ENCODE measurements at regions not wholly inside any gene's neighbourhood (a gene's known extent, or its start where the extent isn't known, plus 50 kb on each side); places are given as distances from the start of the nearest gene placed in this dataset.

DNA sequence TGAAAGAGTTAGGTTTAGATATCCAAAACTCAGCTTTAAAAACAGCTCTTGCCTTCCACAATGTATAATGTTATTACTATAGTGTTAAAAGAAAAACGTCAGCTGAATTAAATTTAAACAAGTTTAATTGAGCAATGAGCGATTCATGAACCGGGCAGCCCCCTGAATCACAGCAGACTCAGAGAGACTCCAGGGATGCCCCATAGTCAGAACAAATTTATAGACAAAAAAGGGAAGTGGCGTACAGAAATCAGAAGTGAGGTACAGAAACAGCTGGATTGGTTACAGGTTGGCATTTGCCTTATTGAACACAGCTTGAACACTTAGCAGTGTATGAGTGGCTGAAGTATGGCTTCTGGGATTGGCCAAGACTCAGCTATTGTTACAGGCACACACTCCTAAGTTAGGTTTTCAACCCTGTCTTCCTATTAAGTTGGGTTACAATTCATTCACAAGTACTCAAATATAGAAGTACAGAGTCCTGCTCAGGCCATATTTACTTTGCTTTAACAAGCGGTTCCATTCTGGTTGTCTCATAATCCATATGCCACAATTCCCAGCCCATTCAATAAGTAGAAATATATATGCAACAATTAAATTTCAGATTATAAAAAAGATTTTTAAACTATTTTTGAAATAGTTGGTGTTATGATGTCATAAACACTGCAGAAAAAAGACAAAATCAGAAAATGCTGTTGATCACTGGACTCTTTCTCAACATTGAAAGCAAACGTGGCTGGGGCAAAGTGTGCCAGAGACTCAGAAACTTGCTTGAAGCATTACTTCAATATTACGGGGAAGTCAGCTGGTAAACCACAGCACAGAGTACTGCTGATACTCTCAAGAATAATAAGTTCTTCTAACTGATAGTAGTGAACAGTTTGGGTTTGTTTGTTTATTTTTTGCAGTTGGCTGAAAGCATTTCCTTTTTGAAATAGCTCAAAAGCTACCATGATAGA is 459.7 kb downstream of the RAB28 start:
- TF ChIP-seq JUND (IDR thresholded peaks at IDR 0.05): no peak
- TF ChIP-seq EZH2 (IDR thresholded peaks at IDR 0.05): no peak
- TF ChIP-seq, protein P1, sequence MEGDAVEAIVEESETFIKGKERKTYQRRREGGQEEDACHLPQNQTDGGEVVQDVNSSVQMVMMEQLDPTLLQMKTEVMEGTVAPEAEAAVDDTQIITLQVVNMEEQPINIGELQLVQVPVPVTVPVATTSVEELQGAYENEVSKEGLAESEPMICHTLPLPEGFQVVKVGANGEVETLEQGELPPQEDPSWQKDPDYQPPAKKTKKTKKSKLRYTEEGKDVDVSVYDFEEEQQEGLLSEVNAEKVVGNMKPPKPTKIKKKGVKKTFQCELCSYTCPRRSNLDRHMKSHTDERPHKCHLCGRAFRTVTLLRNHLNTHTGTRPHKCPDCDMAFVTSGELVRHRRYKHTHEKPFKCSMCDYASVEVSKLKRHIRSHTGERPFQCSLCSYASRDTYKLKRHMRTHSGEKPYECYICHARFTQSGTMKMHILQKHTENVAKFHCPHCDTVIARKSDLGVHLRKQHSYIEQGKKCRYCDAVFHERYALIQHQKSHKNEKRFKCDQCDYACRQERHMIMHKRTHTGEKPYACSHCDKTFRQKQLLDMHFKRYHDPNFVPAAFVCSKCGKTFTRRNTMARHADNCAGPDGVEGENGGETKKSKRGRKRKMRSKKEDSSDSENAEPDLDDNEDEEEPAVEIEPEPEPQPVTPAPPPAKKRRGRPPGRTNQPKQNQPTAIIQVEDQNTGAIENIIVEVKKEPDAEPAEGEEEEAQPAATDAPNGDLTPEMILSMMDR (IDR thresholded peaks at IDR 0.05 in 2 of 3, conservative IDR thresholded peaks at IDR 0.05 in 1 of 3; ENCODE audit: borderline replicate concordance in 1 of 3, insufficient read depth in 1 of 3, low read depth in 2 of 3, low read length in 2 of 3): no peak
- no peak for TF ChIP-seq POLR2AphosphoS5 (IDR thresholded peaks at IDR 0.05; ENCODE audit: low read depth, low read length)
- TF ChIP-seq, protein P2, sequence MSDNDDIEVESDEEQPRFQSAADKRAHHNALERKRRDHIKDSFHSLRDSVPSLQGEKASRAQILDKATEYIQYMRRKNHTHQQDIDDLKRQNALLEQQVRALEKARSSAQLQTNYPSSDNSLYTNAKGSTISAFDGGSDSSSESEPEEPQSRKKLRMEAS (IDR thresholded peaks at IDR 0.05): no peak
- no peak for TF ChIP-seq EZH2phosphoT487 (IDR thresholded peaks at IDR 0.05; ENCODE audit: borderline replicate concordance)
- no peak for TF ChIP-seq POLR2A (IDR thresholded peaks at IDR 0.05; ENCODE audit: borderline replicate concordance, extremely low read depth, insufficient read depth, insufficient read length)
- TF ChIP-seq CBX3 (IDR thresholded peaks at IDR 0.05; ENCODE audit: low read depth): no peak
- TF ChIP-seq, protein P3, sequence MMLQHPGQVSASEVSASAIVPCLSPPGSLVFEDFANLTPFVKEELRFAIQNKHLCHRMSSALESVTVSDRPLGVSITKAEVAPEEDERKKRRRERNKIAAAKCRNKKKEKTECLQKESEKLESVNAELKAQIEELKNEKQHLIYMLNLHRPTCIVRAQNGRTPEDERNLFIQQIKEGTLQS (IDR thresholded peaks at IDR 0.05): no peak
- no peak for TF ChIP-seq CEBPB (IDR thresholded peaks at IDR 0.05; ENCODE audit: low read depth)
- TF ChIP-seq ZFX (IDR thresholded peaks at IDR 0.05): no peak
